Vagina (tissue), 2 donors: ENCODE measurements at regions not wholly inside any gene's neighbourhood (a gene's known extent, or its start where the extent isn't known, plus 50 kb on each side); places are given as distances from the start of the nearest gene placed in this dataset.

Experiments used
- POLR2A ChIP-seq, 2 donors: fragments of 450-650 bp; IDR thresholded peaks; one replicate each; pipeline ENCODE4 v1.6.1; 2017; ENCODE audit warnings: antibody characterized with exemption in 2 of 2, mild to moderate bottlenecking in 2 of 2, moderate library complexity in 2 of 2
- POLR2AphosphoS5 ChIP-seq, 2 donors: sonication (generic); formaldehyde crosslinking; IDR thresholded peaks; one replicate each; pipeline ENCODE4 v1.9.0; 2017; ENCODE audit warnings: antibody characterized with exemption in 2 of 2, mild to moderate bottlenecking in 2 of 2, low read depth in 1 of 2; ENCODE audit not compliant: insufficient read depth in 1 of 2
- TF ChIP-seq, protein P1 (sequence below), 3 experiments: fragments of 450-650 bp in 2 of 3; fragments of 200-600 bp in 1 of 3; sonication (generic) in 1 of 3; IDR thresholded peaks; one replicate each; pipeline ENCODE4 v1.5.1; 2017 to 2019; ENCODE audit warnings: antibody characterized with exemption in 3 of 3, mild to moderate bottlenecking in 2 of 3, moderate library complexity in 2 of 3

DNA sequence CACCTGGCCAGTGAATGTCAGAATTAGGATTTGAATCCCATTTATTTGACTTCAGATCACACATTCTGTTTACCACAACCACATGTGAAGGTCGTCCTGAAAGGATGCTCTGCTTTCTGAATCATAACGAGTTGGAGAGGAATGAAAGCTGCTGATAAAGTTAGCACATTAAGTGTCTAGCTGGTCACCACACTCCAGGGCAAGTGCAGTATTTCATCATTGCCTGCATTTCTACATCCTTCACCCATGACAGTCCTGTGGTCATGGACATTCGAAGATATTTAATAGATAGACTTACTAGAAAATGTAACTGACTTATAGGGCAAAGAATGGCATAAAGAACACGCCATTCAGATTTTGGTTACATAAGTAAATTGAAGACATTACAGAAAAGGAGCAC, 52.7 kb upstream of the ST6GALNAC3 start:
- TF ChIP-seq, protein P1, sequence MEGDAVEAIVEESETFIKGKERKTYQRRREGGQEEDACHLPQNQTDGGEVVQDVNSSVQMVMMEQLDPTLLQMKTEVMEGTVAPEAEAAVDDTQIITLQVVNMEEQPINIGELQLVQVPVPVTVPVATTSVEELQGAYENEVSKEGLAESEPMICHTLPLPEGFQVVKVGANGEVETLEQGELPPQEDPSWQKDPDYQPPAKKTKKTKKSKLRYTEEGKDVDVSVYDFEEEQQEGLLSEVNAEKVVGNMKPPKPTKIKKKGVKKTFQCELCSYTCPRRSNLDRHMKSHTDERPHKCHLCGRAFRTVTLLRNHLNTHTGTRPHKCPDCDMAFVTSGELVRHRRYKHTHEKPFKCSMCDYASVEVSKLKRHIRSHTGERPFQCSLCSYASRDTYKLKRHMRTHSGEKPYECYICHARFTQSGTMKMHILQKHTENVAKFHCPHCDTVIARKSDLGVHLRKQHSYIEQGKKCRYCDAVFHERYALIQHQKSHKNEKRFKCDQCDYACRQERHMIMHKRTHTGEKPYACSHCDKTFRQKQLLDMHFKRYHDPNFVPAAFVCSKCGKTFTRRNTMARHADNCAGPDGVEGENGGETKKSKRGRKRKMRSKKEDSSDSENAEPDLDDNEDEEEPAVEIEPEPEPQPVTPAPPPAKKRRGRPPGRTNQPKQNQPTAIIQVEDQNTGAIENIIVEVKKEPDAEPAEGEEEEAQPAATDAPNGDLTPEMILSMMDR (IDR thresholded peaks at IDR 0.05), result no peak
- TF ChIP-seq POLR2A (IDR thresholded peaks at IDR 0.05), result no peak
- TF ChIP-seq POLR2AphosphoS5 (IDR thresholded peaks at IDR 0.05; ENCODE audit: insufficient read depth in 1 of 2, low read depth in 1 of 2), result no peak
